GM12891 (cell line): ENCODE measurements at regions not wholly inside any gene's neighbourhood (a gene's known extent, or its start where the extent isn't known, plus 50 kb on each side); places are given as distances from the start of the nearest gene placed in this dataset.
"Not testable (repeated sequence)": the region's sequence is repeated elsewhere in the genome, so short reads cannot be mapped to it uniquely, and the experiment has no call there.

ENCODE experiments used
- PAX5 ChIP-seq: IDR thresholded peaks from 2 replicates; pipeline ENCODE4 v1.6.1; 2011; ENCODE audit warnings: low read length, moderate library complexity, mild to moderate bottlenecking; ENCODE audit not compliant: insufficient read depth, severe bottlenecking
- POLR2A ChIP-seq: IDR thresholded peaks from 2 replicates; pipeline ENCODE4 v1.6.1; 2011; ENCODE audit warnings: low read depth, low read length, control low read depth
- POLR2AphosphoS5 ChIP-seq: IDR thresholded peaks from 2 replicates; pipeline ENCODE4 v1.6.1; 2011; ENCODE audit warnings: low read depth, low read length, control low read depth
- SPI1 ChIP-seq: IDR thresholded peaks from 2 replicates; pipeline ENCODE4 v1.6.1; 2011; ENCODE audit warnings: low read depth, low read length, control low read depth
- TAF1 ChIP-seq: IDR thresholded peaks from 2 replicates; pipeline ENCODE4 v1.6.1; 2011; ENCODE audit warnings: low read depth, low read length, control low read depth

- not testable (repeated sequence) for TF ChIP-seq POLR2A, POLR2AphosphoS5, SPI1, TAF1, PAX5
Observed at GRCh38 chr1:83244832-83245231, 754.1 kb downstream of the TTLL7 start.
